Natural killer cell treated with Interleukin-12 subunit alpha and Interleukin-12 subunit beta and Interleukin-15 and Interleukin-18, amount 100 ng/mL, for 72 hours (primary cell): ENCODE measurements at regions not wholly inside any gene's neighbourhood (a gene's known extent, or its start where the extent isn't known, plus 50 kb on each side); places are given as distances from the start of the nearest gene placed in this dataset.

Source experiments
- ATAC-seq, 2 donors: fragments of 150-1000 bp; cut with Tn5 transposase in 1 of 2; sonication (Bioruptor Pico), chemical (Tn5 transposase) in 1 of 2; 2 replicates each; pipeline ENCODE4 v1.10.0; 2021
- DNase-seq: peaks from one replicate; pipeline ENCODE4 v3.0.0; 2022; ENCODE audit warnings: low spot score
- H3K27ac Mint-ChIP-seq, 2 donors: 1 replicate in 1 of 2; 2 replicates in 1 of 2; pipeline ENCODE4 v1.8.0; 2022; ENCODE audit warnings: mixed read lengths in 2 of 2, mild to moderate bottlenecking in 1 of 2, moderate library complexity in 1 of 2
- H3K27me3 Mint-ChIP-seq, 2 donors: 1 replicate in 1 of 2; 2 replicates in 1 of 2; pipeline ENCODE4 v1.8.0; 2022; ENCODE audit warnings: mixed read lengths in 2 of 2
- H3K36me3 Mint-ChIP-seq: one replicate; pipeline ENCODE4 v1.8.0; 2022; ENCODE audit warnings: mixed read lengths
- H3K4me1 Mint-ChIP-seq, 2 donors: 1 replicate in 1 of 2; 2 replicates in 1 of 2; pipeline ENCODE4 v1.8.0; 2022; ENCODE audit warnings: low read depth in 2 of 2, mixed read lengths in 2 of 2, mild to moderate bottlenecking in 1 of 2
- H3K4me3 Mint-ChIP-seq: one replicate; pipeline ENCODE4 v1.8.0; 2022; ENCODE audit warnings: mixed read lengths
- H3K9me3 Mint-ChIP-seq: 2 replicates; pipeline ENCODE4 v1.8.0; 2022; ENCODE audit warnings: mixed read lengths

DNA sequence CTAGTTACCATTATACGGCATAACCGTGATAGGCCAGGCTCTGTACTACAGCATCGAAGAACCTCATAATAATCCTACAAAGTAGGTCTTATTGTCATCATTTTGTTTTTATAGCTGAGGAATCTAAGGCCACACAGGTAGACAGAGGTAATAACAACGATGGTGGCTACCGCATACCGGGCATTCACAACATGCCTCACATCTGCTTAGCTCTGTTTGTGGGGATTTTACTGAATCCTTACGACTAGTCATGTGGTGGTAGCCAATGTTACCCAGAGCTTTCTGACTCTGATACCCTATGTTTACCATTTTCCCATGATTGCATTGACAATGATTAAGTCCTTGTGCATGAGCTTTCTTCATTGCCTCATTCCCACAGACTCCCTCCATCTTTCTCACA is 269.4 kb downstream of the TCF7L2 start:
- DNase-seq: no peak
- no peaks in the 10 kb centered on the region for H3K36me3 Mint-ChIP-seq
- no peak for ATAC-seq
- H3K4me1 Mint-ChIP-seq: no peaks in the 10 kb centered on the region
- H3K27me3 Mint-ChIP-seq: peaks cover 24 to 39% of the 10 kb centered on the region in 2 donors
- H3K4me3 Mint-ChIP-seq: no peak overlapping the region
- no peaks in the 10 kb centered on the region for H3K9me3 Mint-ChIP-seq
- no peak overlapping the region for H3K27ac Mint-ChIP-seq

DNA sequence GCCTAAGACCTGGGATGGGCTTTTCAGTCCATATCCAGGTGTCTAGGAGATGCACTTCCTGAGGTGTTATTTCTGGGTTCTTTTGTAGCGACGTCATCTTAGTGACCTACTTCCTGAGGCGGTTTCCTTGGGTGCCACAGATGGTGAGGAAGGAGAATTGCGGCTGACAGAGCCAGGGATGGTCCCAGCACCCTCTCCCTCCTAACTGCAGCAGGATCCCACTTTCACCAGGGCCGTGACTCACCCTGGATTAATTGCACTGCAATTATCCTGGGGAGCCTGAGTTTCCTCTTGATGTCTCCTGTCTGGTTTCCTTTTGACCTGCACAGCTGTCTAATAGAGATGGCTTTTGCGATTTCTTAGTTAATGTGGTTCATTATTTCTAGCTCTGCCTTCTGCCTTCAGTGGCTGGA is 271.7 kb downstream of the TCF7L2 start:
- peaks cover 0 to 7% of the 10 kb centered on the region in 2 donors for H3K4me1 Mint-ChIP-seq
- no peak overlapping the region for H3K27ac Mint-ChIP-seq
- peaks cover 25 to 35% of the 10 kb centered on the region in 2 donors for H3K27me3 Mint-ChIP-seq
- ATAC-seq (no peak), DNase-seq (no peak)
- no peaks in the 10 kb centered on the region for H3K9me3 Mint-ChIP-seq
- no peak overlapping the region for H3K4me3 Mint-ChIP-seq
- H3K36me3 Mint-ChIP-seq: no peaks in the 10 kb centered on the region

- Mint-ChIP-seq H3K4me1 (peaks cover 0 to 7% of the 10 kb centered on the region in 2 donors), H3K36me3 (no peaks in the 10 kb centered on the region), H3K27me3 (peaks cover 25 to 35% of the 10 kb centered on the region in 2 donors), H3K9me3 (no peaks in the 10 kb centered on the region), H3K27ac (no peak overlapping the region), H3K4me3 (no peak overlapping the region)
- DNase-seq: no peak
- no peak for ATAC-seq
These were observed 272.2 kb downstream of the TCF7L2 start for GRCh38 chr10:113222207-113222606.

DNA sequence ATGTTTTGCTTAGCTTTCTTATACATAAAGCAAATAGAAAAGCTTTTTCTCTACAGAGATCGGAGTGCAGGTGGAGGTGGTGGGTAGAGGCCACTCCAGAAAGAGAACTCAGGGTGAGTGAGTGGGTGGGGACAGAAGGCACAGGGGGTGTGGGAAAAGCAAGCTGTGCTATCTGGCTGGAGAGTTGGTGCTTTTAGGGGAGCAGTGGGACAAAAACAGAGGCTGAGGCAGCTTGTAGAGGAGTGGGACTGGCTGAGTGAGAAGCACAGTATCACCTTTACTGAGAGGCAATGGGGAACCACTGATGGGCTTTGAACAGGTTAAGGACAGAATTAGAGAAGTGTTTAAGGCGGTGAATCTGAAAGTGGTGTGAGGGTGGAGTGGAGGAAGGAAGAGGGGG is 275.3 kb downstream of the TCF7L2 start:
- H3K27me3 Mint-ChIP-seq: peaks cover 24 to 44% of the 10 kb centered on the region in 2 donors
- ATAC-seq (no peak), DNase-seq (no peak)
- H3K4me1 Mint-ChIP-seq: peaks cover 0 to 7% of the 10 kb centered on the region in 2 donors
- H3K9me3 Mint-ChIP-seq: no peaks in the 10 kb centered on the region
- no peak overlapping the region for H3K4me3 Mint-ChIP-seq
- H3K36me3 Mint-ChIP-seq: no peaks in the 10 kb centered on the region
- H3K27ac Mint-ChIP-seq: no peak overlapping the region

DNA sequence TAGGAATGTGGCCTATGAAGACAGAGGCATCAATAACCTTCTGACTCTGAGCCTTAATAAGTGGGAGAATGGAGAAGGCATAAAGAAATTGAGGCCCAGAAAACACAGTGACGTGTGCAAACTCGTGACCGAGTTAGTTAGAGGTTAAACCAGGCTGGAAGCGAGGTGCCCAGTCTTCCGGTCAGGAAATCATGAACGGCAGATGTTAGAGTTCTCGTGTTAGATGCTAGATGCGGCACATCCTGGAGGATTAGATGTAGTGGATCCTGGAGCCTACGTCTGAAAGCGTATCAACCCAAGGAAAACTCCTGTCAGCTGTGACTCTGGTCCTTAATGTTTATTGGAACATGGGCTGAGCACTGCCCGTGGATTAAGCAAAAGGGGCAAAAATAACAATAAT is 275.9 kb downstream of the TCF7L2 start:
- no peak for DNase-seq
- no peaks in the 10 kb centered on the region for H3K9me3 Mint-ChIP-seq
- H3K4me1 Mint-ChIP-seq: peaks cover 0 to 7% of the 10 kb centered on the region in 2 donors
- ATAC-seq: no peak
- H3K36me3 Mint-ChIP-seq: no peaks in the 10 kb centered on the region
- H3K27ac Mint-ChIP-seq: no peak overlapping the region
- no peak overlapping the region for H3K4me3 Mint-ChIP-seq
- peaks cover 24 to 44% of the 10 kb centered on the region in 2 donors for H3K27me3 Mint-ChIP-seq

GRCh38 chr10:113226399-113226798 is 276.4 kb downstream of the TCF7L2 start:
- peaks cover 0 to 7% of the 10 kb centered on the region in 2 donors for H3K4me1 Mint-ChIP-seq
- no peaks in the 10 kb centered on the region for H3K36me3 Mint-ChIP-seq
- no peak overlapping the region for H3K27ac Mint-ChIP-seq
- H3K9me3 Mint-ChIP-seq: no peaks in the 10 kb centered on the region
- H3K4me3 Mint-ChIP-seq: no peak overlapping the region
- ATAC-seq (no peak), DNase-seq (no peak)
- peaks cover 21 to 44% of the 10 kb centered on the region in 2 donors for H3K27me3 Mint-ChIP-seq

- Mint-ChIP-seq H3K9me3 (no peaks in the 10 kb centered on the region), H3K27me3 (peaks cover 20 to 44% of the 10 kb centered on the region in 2 donors), H3K36me3 (no peaks in the 10 kb centered on the region), H3K4me1 (peaks cover 0 to 7% of the 10 kb centered on the region in 2 donors), H3K4me3 (no peak overlapping the region), H3K27ac (no peak overlapping the region)
- ATAC-seq (no peak), DNase-seq (no peak)
These were observed 276.9 kb downstream of the TCF7L2 start for GRCh38 chr10:113226831-113227445.

- Mint-ChIP-seq H3K9me3 (no peaks in the 10 kb centered on the region), H3K27ac (no peak overlapping the region), H3K4me1 (peaks cover 0 to 7% of the 10 kb centered on the region in 2 donors), H3K4me3 (no peak overlapping the region), H3K27me3 (peaks cover 11 to 29% of the 10 kb centered on the region in 2 donors), H3K36me3 (no peaks in the 10 kb centered on the region)
- no peak for DNase-seq
- no peak for ATAC-seq
These were observed 278.5 kb downstream of the TCF7L2 start for GRCh38 chr10:113228530-113228929.

DNA sequence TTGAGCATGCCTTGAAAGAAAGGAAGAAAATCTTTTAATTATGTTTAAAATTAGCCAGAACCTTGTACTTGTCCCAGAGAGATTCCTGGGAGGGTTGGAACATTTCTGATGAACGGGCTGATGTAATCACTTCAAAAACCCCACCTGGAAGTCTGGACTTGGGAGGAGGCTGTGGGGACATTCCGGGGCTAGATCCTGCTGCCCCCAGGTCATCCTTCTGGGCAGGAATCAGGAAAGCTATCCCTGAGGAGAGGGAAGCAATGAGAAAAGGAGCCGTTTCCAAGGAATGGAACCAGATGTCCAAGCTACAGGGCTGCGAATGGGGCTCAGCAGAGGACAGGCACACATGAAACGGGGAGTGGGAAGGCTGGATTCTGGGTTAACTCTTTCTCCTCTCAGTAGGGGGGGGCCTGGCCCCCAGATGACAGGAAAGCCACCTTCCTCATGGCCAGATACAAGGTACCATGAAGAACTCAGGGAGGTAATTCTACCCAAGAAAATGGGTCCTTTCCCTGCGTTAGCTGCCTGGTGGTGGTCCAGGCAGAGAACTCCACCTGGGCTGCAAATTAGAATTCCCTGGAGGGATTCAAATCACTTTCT is 280.1 kb downstream of the TCF7L2 start:
- Mint-ChIP-seq H3K27ac (no peak overlapping the region), H3K27me3 (peaks cover 8 to 26% of the 10 kb centered on the region in 2 donors), H3K36me3 (no peaks in the 10 kb centered on the region), H3K4me1 (peaks cover 0 to 7% of the 10 kb centered on the region in 2 donors), H3K9me3 (no peaks in the 10 kb centered on the region), H3K4me3 (no peak overlapping the region)
- ATAC-seq: no peak
- no peak for DNase-seq

DNA sequence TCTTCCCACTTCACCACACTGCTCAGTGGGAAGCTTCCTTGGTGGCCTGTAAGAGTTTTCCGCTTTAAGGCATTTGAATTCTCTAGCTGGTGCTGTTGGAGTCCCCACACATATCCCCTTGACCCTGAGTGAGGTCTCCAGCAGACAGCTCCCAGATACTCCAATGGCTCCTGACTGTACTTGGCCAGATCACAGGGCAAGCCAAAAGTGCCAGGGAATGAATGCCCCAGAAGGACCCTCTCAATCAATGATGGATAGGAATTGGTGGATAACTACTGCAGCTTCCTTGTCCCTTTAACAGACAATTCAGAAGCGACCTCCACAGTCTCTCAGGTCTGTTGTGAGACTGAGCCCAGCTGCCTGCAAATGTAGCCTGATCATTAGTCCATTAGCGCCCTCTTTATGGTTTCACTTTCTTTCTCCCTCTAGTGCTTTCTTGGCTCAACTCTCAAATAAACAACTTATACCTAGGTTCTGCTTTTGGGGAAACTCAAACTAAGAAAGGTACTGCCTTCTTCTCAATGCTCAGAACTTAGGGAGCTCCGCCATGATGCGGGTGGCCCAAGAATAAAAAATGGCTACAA is 283.0 kb downstream of the TCF7L2 start:
- no peaks in the 10 kb centered on the region for H3K4me1 Mint-ChIP-seq
- ATAC-seq (no peak), DNase-seq (no peak)
- H3K9me3 Mint-ChIP-seq: no peaks in the 10 kb centered on the region
- no peaks in the 10 kb centered on the region for H3K36me3 Mint-ChIP-seq
- no peak overlapping the region for H3K4me3 Mint-ChIP-seq
- H3K27ac Mint-ChIP-seq: no peak overlapping the region
- H3K27me3 Mint-ChIP-seq: peaks cover 3 to 12% of the 10 kb centered on the region in 2 donors

DNA sequence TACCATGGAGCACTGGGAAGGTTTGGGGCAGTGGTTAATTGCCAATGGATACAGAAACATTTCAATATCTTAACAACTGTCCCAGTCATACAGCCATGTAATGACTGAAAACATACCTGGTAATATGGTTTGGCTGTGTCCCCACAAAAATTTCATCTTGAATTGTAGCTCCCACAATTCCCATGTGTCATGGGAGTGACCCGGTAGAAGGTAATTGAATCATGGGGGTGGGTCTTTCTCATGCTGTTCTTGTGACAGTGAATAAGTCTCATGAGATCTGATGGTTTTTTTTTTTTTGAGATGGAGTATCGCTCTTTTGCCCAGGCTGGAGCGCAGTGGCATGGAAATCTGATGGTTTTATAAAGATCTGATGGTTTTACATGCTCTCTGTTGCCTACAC is 284.4 kb downstream of the TCF7L2 start:
- ATAC-seq (no peak), DNase-seq (no peak)
- Mint-ChIP-seq H3K4me3 (no peak overlapping the region), H3K27me3 (peaks cover 10 to 17% of the 10 kb centered on the region in 2 donors), H3K36me3 (no peaks in the 10 kb centered on the region), H3K9me3 (no peaks in the 10 kb centered on the region), H3K27ac (no peak overlapping the region), H3K4me1 (no peaks in the 10 kb centered on the region)

GRCh38 chr10:113235508-113235907 is 285.5 kb downstream of the TCF7L2 start:
- H3K36me3 Mint-ChIP-seq: no peaks in the 10 kb centered on the region
- H3K4me3 Mint-ChIP-seq: no peak overlapping the region
- peaks cover 16 to 27% of the 10 kb centered on the region in 2 donors for H3K27me3 Mint-ChIP-seq
- H3K4me1 Mint-ChIP-seq: no peaks in the 10 kb centered on the region
- DNase-seq: no peak
- H3K9me3 Mint-ChIP-seq: no peaks in the 10 kb centered on the region
- ATAC-seq: no peak
- no peak overlapping the region for H3K27ac Mint-ChIP-seq

DNA sequence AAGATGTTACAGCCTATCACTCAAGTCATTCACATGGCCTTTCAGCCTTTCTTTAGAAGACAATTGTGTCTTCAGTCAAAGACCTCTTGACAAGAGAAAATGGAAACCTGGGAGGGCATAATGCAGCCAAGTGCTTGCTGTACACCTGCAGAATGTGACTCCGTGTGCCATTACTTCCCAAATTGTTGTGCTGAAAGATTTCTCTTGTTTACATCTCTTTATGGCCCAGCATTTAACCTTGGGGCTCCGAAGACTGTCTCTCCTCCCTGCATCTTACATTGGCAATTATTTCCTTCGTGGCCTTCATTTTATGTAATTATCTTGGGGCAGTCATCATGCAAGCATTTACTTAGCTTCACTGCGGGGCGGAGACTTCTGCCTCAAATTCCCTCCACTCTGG is 287.0 kb downstream of the TCF7L2 start:
- Mint-ChIP-seq H3K4me1 (no peaks in the 10 kb centered on the region), H3K27ac (no peak overlapping the region), H3K27me3 (peaks cover 17 to 29% of the 10 kb centered on the region in 2 donors), H3K9me3 (no peaks in the 10 kb centered on the region), H3K36me3 (no peaks in the 10 kb centered on the region), H3K4me3 (no peak overlapping the region)
- no peak for DNase-seq
- ATAC-seq: no peak

DNA sequence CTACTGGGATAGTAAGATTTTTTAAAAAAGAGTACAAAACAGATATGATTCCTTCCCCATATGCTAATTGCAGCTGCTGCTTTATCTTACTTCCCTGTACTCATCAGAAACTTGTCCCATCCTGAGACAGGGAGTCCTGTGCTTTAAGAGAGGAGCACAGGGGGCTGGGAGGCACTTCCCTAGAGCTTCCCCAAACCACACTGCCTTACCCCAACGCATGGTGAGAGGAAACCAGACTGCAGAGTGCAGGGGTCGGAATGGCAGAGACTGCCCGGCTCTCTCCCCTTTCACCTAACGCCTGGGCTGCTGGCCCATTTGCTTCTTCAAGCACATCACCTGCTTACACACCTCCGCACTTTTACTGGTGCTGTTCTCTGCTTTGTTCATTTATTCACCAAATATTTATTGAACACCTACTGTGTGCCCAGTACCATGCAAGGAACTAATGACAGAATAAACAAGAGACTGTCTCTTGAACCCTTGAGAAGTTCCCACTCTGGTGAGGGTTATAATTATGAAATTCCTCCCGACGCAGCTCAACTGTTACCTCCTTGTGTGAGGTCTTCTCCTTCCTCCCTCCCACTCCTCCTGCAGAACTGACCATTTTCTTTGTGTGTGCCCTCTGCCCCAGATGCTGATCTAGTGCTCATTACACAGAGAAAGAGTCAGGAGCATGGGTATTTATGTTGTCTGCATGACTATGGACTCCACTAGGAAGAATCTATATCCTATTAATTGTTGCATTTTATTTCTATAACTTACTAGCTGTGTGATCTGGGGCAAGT is 289.7 kb downstream of the TCF7L2 start:
- ATAC-seq: peak in 1 of 2 donors; percentile 20
- H3K27me3 Mint-ChIP-seq: peaks cover 27 to 36% of the 10 kb centered on the region in 2 donors
- no peaks in the 10 kb centered on the region for H3K4me1 Mint-ChIP-seq
- no peaks in the 10 kb centered on the region for H3K9me3 Mint-ChIP-seq
- H3K36me3 Mint-ChIP-seq: no peaks in the 10 kb centered on the region
- no peak overlapping the region for H3K4me3 Mint-ChIP-seq
- no peak for DNase-seq
- H3K27ac Mint-ChIP-seq: no peak overlapping the region
